HepG2 (cell line): ENCODE measurements at regions not wholly inside any gene's neighbourhood (a gene's known extent, or its start where the extent isn't known, plus 50 kb on each side); places are given as distances from the start of the nearest gene placed in this dataset.

ENCODE experiments used
- ATAC-seq: fragments of 200-7000 bp; cut with Tn5 transposase; 3 replicates; pipeline ENCODE4 v1.9.1; 2020; ENCODE audit warnings: mild to moderate bottlenecking, moderate library complexity
- BruUV-seq: library from RNA; stranded (reverse); fragments of 400-500 nt; replicated peaks from 2 replicates; lab custom pipeline; 2021; lab: Mats Ljungman, UMichigan
- CTCF ChIA-PET: fragments of 300-600 bp; formaldehyde crosslinking; extraction: SDS; loops from one replicate; lab custom pipeline; 2021; ENCODE audit warnings: low total read pairs, inconsistent platforms, low intra/inter-chr PET ratio; lab: Yijun Ruan, JAX
- POLR2A ChIA-PET: fragments of 350-600 bp; sonication (Branson Sonifier 250); formaldehyde crosslinking; loops from one replicate; lab custom pipeline; 2020; ENCODE audit warnings: antibody characterized with exemption, inconsistent platforms; lab: Yijun Ruan, JAX
- DNase-seq: peaks from one replicate; pipeline ENCODE4 v3.0.0-alpha.2; 2015; ENCODE audit warnings: low spot score
- FAIRE-seq: peaks from 3 replicates; lab custom pipeline; 2011; peaks lifted over from hg19 to GRCh38; lab: Jason Lieb, UNC
- H2AFZ ChIP-seq: one replicate; pipeline ENCODE4 v1.6.1; 2011; ENCODE audit warnings: low read length, inconsistent platforms
- H3K27ac ChIP-seq: fragments of 300-600 bp; 3 replicates; pipeline ENCODE4 v1.8.0; 2011; ENCODE audit warnings: mixed run types, mild to moderate bottlenecking, mixed read lengths, low read length, inconsistent platforms; ENCODE audit not compliant: insufficient read depth; ENCODE audit errors: extremely low read length
- H3K27me3 ChIP-seq, 2 experiments: fragments of 200-600 bp in 1 of 2; 2 replicates in 1 of 2; 3 replicates in 1 of 2; pipeline versions ENCODE4 v1.6.0 to v1.8.0; 2011; ENCODE audit warnings: low read length in 2 of 2, mild to moderate bottlenecking in 2 of 2, moderate library complexity in 2 of 2, inconsistent platforms in 1 of 2; ENCODE audit not compliant: insufficient read depth in 2 of 2, control insufficient read depth in 1 of 2
- H3K36me3 ChIP-seq, 2 experiments: fragments of 200-600 bp in 1 of 2; replicated peaks in 1 of 2; 2 replicates in 1 of 2; 3 replicates in 1 of 2; pipeline versions ENCODE4 v1.5.1 to v1.8.0; 2011; ENCODE audit warnings: low read length in 2 of 2, inconsistent platforms in 1 of 2; ENCODE audit not compliant: insufficient read depth in 2 of 2, control insufficient read depth in 1 of 2
- H3K4me1 ChIP-seq: 2 replicates; pipeline ENCODE4 v1.5.1; 2012; ENCODE audit warnings: low read length, inconsistent platforms; ENCODE audit not compliant: insufficient read depth
- H3K4me2 ChIP-seq: 2 replicates; pipeline ENCODE4 v1.6.0; 2011; ENCODE audit warnings: low read depth, low read length, inconsistent platforms
- H3K4me3 ChIP-seq, 3 experiments: fragments of 200-600 bp in 1 of 3; sonication (generic), shearing (Covaris generic) in 1 of 3; replicated peaks in 1 of 3; 2 replicates each; pipeline ENCODE4 v1.5.1; 2011 to 2016; ENCODE audit warnings: low read length in 3 of 3, inconsistent platforms in 2 of 3, low read depth in 2 of 3, mild to moderate bottlenecking in 2 of 3, control low read depth in 1 of 3, mixed read lengths in 1 of 3; ENCODE audit not compliant: insufficient read depth in 1 of 3
- H3K79me2 ChIP-seq: one replicate; pipeline ENCODE4 v1.6.1; 2011; ENCODE audit warnings: low read length, inconsistent platforms; ENCODE audit not compliant: insufficient read depth
- H3K9ac ChIP-seq: 2 replicates; pipeline ENCODE4 v1.6.0; 2011; ENCODE audit warnings: mild to moderate bottlenecking, low read depth, low read length, inconsistent platforms; ENCODE audit not compliant: insufficient read depth
- H3K9me3 ChIP-seq: 2 replicates; pipeline ENCODE4 v1.5.1; 2012; ENCODE audit warnings: mild to moderate bottlenecking, low read length
- H4K20me1 ChIP-seq: 2 replicates; pipeline ENCODE4 v1.6.0; 2011; ENCODE audit warnings: inconsistent platforms, mild to moderate bottlenecking, low read length, moderate library complexity; ENCODE audit not compliant: insufficient read depth
- BRCA1 ChIP-seq: sonication (generic); formaldehyde crosslinking; IDR thresholded peaks from 2 replicates; pipeline ENCODE4 v1.4.0; 2020; ENCODE audit warnings: missing genetic modification reagents
- LCORL ChIP-seq, 2 experiments: fragments of 450-650 bp in 1 of 2; sonication (generic) in 1 of 2; formaldehyde crosslinking in 1 of 2; IDR thresholded peaks; 2 replicates each; pipeline versions ENCODE4 v1.5.0 to v1.6.1; 2017 to 2020; ENCODE audit warnings: antibody characterized with exemption in 1 of 2, missing genetic modification reagents in 1 of 2
- MTA3 ChIP-seq: sonication (generic); formaldehyde crosslinking; IDR thresholded peaks from 2 replicates; pipeline ENCODE4 v1.4.0; 2020; ENCODE audit warnings: missing genetic modification reagents
- NCOA5 ChIP-seq: sonication (generic); formaldehyde crosslinking; IDR thresholded peaks from 2 replicates; pipeline ENCODE4 v1.4.0; 2020; ENCODE audit warnings: missing genetic modification reagents
- SALL1 ChIP-seq: sonication (generic); formaldehyde crosslinking; IDR thresholded peaks from 2 replicates; pipeline ENCODE4 v1.8.0; 2022; ENCODE audit warnings: mild to moderate bottlenecking, missing genetic modification reagents
- SOX5 ChIP-seq: IDR thresholded peaks from 2 replicates; pipeline ENCODE4 v1.6.1; 2016; ENCODE audit warnings: borderline replicate concordance
- ZNF652 ChIP-seq: IDR thresholded peaks from 2 replicates; pipeline ENCODE4 v1.6.1; 2016; ENCODE audit warnings: low read depth, borderline replicate concordance
- ZNF703 ChIP-seq: sonication (generic); formaldehyde crosslinking; IDR thresholded peaks from 2 replicates; pipeline ENCODE4 v1.5.1; 2020; ENCODE audit warnings: missing genetic modification reagents, mild to moderate bottlenecking, moderate library complexity, borderline replicate concordance
- ZSCAN20 ChIP-seq: sonication (generic); formaldehyde crosslinking; IDR thresholded peaks from 2 replicates; pipeline ENCODE4 v1.4.0; 2020; ENCODE audit warnings: missing genetic modification reagents, mild to moderate bottlenecking, borderline replicate concordance
- WGBS: methylation state at CpG from one replicate; pipeline ENCODE4 v1.1.6; 2017; ENCODE audit warnings: low lambda C conversion rate; 5-methylcytosine and 5-hydroxymethylcytosine counted together
- in situ Hi-C: cut with HindIII; loops from 2 replicates; pipeline ENCODE4 v1.10.0; 2017; ENCODE audit warnings: low pct_unique_long_range_greater_than_20kb; ENCODE audit not compliant: extremely low pct_ligation_motif_present
- intact Hi-C: fragments of 100-400 bp; cut with micrococcal nuclease; formaldehyde crosslinking; loops from one replicate; pipeline ENCODE4 v1.10.0; 2022; ENCODE audit not compliant: unreplicated experiment
- TF ChIP-seq, protein P1 (sequence below): sonication (generic); formaldehyde crosslinking; IDR thresholded peaks from 2 replicates; pipeline ENCODE4 v1.8.0; 2022; ENCODE audit warnings: mild to moderate bottlenecking, missing genetic modification reagents, borderline replicate concordance
- TF ChIP-seq, protein P2 (sequence below): sonication (generic); formaldehyde crosslinking; IDR thresholded peaks from one replicate; pipeline ENCODE4 v1.5.1; 2020; ENCODE audit warnings: mild to moderate bottlenecking, missing genetic modification reagents; ENCODE audit errors: not compliant biosample characterization
- TF ChIP-seq, protein P3 (sequence below): sonication (generic); formaldehyde crosslinking; IDR thresholded peaks from 2 replicates; pipeline ENCODE4 v1.5.1; 2020; ENCODE audit warnings: missing genetic modification reagents, mild to moderate bottlenecking, borderline replicate concordance
- TF ChIP-seq, protein P4 (sequence below): sonication (generic); formaldehyde crosslinking; IDR thresholded peaks from 2 replicates; pipeline ENCODE4 v1.4.0; 2020; ENCODE audit warnings: mild to moderate bottlenecking, missing genetic modification reagents, borderline replicate concordance

DNA sequence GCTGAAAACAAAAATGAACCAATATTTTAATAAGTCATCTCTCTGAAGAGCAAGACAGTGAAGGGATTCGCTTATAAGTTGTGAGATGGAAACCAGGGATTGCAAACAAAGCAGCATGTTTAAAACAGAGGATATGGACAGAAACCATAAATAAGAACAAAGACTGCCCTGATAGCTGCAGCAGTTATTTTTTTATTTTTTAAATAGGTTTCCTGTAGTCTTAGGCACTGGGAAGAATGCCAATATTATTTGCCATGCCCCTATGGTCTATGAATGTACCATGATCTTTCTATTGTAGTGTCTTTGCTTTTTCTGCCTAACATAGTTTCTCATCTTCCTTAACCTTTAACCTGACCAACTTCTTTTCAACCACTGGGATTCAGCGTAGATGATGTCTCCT lies 1334.0 kb upstream of the NRXN1 start:
- Histone ChIP-seq H4K20me1 (no peaks in the 10 kb centered on the region), H3K79me2 (no peaks in the 10 kb centered on the region), H3K27ac (no peak overlapping the region), H3K4me2 (no peak overlapping the region), H3K36me3 (no peaks in the 10 kb centered on the region), H3K4me3 (no peak overlapping the region), H3K9me3 (peaks cover 49% of the 10 kb centered on the region), H3K27me3 (no peaks in the 10 kb centered on the region), H2AFZ (no peak overlapping the region), H3K9ac (no peak overlapping the region), H3K4me1 (no peaks in the 10 kb centered on the region)
- no TSS peak for BruUV-seq
- DNase-seq (no peak), FAIRE-seq (no peak), ATAC-seq (no peak)
- ChIA-PET POLR2A (no interaction called here), CTCF (no interaction called here)
- intact Hi-C loops (no loop called here), in situ Hi-C loops (no loop called here)
- 10% methylated on average over 2 of the region's 2 CpGs for WGBS
- TF ChIP-seq SALL1 (CRISPR knock-in tag) (no peak), LCORL (IDR thresholded peaks at IDR 0.05) (no peak), LCORL (CRISPR knock-in tag; IDR thresholded peaks at IDR 0.05) (no peak), MTA3 (CRISPR knock-in tag) (no peak), BRCA1 (CRISPR knock-in tag) (no peak), ZSCAN20 (no peak), NCOA5 (no peak), ZNF652 (no peak), ZNF703 (CRISPR knock-in tag) (no peak), SOX5 (CRISPR knock-in tag) (no peak)
- TF ChIP-seq, protein P1, sequence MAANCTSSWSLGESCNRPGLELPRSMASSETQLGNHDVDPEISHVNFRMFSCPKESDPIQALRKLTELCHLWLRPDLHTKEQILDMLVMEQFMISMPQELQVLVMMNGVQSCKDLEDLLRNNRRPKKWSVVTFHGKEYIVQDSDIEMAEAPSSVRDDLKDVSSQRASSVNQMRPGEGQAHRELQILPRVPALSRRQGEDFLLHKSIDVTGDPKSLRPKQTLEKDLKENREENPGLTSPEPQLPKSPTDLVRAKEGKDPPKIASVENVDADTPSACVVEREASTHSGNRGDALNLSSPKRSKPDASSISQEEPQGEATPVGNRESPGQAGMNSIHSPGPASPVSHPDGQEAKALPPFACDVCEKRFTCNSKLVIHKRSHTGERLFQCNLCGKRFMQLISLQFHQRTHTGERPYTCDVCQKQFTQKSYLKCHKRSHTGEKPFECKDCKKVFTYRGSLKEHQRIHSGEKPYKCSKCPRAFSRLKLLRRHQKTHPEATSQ (CRISPR knock-in tag), result no peak
- TF ChIP-seq, protein P2, sequence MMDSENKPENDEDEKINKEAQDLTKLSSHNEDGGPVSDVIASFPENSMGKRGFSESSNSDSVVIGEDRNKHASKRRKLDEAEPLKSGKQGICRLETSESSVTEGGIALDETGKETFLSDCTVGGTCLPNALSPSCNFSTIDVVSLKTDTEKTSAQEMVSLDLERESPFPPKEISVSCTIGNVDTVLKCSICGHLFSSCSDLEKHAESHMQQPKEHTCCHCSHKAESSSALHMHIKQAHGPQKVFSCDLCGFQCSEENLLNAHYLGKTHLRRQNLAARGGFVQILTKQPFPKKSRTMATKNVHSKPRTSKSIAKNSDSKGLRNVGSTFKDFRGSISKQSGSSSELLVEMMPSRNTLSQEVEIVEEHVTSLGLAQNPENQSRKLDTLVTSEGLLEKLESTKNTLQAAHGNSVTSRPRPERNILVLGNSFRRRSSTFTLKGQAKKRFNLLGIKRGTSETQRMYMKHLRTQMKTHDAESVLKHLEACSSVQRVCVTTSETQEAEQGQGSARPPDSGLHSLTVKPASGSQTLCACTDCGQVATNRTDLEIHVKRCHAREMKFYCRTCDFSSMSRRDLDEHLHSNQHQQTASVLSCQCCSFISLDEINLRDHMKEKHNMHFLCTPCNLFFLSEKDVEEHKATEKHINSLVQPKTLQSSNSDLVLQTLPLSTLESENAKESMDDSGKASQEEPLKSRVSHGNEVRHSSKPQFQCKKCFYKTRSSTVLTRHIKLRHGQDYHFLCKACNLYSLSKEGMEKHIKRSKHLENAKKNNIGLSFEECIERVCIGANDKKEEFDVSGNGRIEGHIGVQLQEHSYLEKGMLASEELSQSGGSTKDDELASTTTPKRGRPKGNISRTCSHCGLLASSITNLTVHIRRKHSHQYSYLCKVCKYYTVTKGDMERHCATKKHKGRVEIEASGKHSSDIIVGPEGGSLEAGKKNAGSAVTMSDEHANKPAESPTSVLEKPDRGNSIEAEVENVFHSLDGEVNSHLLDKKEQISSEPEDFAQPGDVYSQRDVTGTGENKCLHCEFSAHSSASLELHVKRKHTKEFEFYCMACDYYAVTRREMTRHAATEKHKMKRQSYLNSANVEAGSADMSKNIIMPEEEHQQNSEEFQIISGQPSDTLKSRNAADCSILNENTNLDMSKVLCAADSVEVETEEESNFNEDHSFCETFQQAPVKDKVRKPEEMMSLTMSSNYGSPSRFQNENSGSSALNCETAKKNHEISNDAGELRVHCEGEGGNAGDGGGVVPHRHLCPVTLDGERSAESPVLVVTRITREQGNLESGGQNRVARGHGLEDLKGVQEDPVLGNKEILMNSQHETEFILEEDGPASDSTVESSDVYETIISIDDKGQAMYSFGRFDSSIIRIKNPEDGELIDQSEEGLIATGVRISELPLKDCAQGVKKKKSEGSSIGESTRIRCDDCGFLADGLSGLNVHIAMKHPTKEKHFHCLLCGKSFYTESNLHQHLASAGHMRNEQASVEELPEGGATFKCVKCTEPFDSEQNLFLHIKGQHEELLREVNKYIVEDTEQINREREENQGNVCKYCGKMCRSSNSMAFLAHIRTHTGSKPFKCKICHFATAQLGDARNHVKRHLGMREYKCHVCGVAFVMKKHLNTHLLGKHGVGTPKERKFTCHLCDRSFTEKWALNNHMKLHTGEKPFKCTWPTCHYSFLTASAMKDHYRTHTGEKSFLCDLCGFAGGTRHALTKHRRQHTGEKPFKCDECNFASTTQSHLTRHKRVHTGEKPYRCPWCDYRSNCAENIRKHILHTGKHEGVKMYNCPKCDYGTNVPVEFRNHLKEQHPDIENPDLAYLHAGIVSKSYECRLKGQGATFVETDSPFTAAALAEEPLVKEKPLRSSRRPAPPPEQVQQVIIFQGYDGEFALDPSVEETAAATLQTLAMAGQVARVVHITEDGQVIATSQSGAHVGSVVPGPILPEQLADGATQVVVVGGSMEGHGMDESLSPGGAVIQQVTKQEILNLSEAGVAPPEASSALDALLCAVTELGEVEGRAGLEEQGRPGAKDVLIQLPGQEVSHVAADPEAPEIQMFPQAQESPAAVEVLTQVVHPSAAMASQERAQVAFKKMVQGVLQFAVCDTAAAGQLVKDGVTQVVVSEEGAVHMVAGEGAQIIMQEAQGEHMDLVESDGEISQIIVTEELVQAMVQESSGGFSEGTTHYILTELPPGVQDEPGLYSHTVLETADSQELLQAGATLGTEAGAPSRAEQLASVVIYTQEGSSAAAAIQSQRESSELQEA (CRISPR knock-in tag), result no peak
- TF ChIP-seq, protein P3, sequence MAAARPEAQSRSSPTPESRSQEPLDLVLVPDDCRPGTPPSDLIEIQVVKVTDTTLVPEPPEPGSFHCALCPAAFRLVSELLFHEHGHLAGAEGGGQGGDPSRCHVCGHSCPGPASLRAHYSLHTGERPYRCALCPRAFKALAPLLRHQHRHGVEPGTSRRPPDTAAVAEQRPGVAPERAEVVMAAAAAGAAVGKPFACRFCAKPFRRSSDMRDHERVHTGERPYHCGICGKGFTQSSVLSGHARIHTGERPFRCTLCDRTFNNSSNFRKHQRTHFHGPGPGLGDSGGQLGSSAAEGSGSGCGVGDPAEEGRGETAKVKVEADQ, result no peak
- TF ChIP-seq, protein P4, sequence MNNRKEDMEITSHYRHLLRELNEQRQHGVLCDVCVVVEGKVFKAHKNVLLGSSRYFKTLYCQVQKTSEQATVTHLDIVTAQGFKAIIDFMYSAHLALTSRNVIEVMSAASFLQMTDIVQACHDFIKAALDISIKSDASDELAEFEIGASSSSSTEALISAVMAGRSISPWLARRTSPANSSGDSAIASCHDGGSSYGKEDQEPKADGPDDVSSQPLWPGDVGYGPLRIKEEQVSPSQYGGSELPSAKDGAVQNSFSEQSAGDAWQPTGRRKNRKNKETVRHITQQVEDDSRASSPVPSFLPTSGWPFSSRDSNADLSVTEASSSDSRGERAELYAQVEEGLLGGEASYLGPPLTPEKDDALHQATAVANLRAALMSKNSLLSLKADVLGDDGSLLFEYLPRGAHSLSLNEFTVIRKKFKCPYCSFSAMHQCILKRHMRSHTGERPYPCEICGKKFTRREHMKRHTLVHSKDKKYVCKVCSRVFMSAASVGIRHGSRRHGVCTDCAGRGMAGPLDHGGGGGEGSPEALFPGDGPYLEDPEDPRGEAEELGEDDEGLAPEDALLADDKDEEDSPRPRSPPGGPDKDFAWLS, result no peak
